GM19035 (cell line): ENCODE measurements at regions not wholly inside any gene's neighbourhood (a gene's known extent, or its start where the extent isn't known, plus 50 kb on each side); places are given as distances from the start of the nearest gene placed in this dataset.
"Not testable (repeated sequence)": the region's sequence is repeated elsewhere in the genome, so short reads cannot be mapped to it uniquely, and the experiment has no call there.

Source experiments
- ATAC-seq: cut with Tn5 transposase; IDR thresholded peaks from one replicate; pipeline ENCODE4 v1.9.1; 2021; ENCODE audit not compliant: unreplicated experiment

DNA sequence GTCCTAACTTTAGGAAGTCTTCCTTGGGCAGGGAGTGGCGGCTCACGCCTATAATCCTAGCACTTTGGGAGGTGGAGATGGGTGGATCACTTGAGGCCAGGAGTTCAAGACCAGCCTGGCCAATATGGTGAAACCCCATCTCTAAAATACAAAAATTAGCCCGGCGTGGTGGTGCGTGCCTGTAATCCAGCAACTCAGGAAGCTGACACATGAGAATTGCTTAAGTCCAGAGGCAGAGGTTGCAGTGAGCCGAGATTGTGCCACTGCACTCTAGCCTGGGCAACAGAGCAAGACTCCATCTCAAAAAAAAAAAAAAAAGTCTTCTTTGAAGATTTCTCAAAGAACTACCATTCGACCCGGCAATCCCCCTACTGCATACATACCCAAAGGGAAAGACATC lies 50.0 kb upstream of the GPCPD1 start:
- ATAC-seq = not testable (repeated sequence)
